ENCODE measurements at regions not wholly inside any gene's neighbourhood (a gene's known extent, or its start where the extent isn't known, plus 50 kb on each side); places are given as distances from the start of the nearest gene placed in this dataset.

GRCh38 chr10:37671802-37672201 is 185.6 kb downstream of the ZNF248 start:
- TF ChIP-seq CTCF (IDR thresholded peaks at IDR 0.05; ENCODE audit: low read depth, low read length, missing input control) (no peak), TAF1 (conservative IDR thresholded peaks at IDR 0.05) (no peak), MAX (IDR thresholded peaks at IDR 0.05) (no peak), EGR1 (IDR thresholded peaks at IDR 0.05; ENCODE audit: low read depth in 2 of 2) (no peak), SP1 (IDR thresholded peaks at IDR 0.05) (no peak), YY1 (IDR thresholded peaks at IDR 0.05) (no peak), GABPA (IDR thresholded peaks at IDR 0.05 in 1 of 2, conservative IDR thresholded peaks at IDR 0.05 in 1 of 2) (no peak)

All from liver (tissue), 3 donors.